ENCODE measurements at regions not wholly inside any gene's neighbourhood (a gene's known extent, or its start where the extent isn't known, plus 50 kb on each side); places are given as distances from the start of the nearest gene placed in this dataset.

DNA sequence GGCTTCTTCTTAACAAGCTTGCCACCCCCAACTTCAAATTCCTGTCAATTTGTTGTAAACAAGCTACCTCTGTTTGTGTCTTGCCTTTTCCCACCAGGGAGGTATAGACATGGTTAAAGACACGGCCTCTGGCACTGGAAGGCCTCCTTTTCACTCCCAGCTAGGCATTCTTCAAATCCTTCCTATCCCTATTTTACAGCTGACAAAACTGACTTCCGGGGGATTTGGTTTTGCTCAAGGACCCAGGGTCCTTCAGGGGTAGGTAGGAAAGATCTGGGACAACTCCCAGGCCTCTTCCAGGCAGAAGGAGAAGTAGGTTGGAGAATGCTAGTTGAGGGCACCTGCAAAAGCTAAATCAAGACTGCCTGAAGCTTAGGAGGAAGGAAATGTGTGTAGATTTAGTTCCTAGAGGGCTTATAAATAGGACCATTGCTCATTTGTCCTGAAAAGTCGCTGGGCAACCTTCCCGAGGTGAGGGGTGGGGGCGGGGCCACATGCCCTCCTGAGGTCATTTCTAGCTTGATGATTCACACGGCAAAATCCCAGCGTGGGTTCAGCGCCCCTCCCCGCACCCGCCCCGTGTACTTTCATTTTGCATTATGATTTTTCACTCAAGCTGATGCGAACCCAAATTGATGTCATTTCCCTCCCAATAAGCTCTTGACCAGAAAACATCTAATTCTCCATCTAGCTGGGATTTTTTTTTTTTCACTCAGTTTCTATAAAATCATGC is 365.5 kb downstream of the SHQ1 start:
- Histone ChIP-seq H3K27ac (ENCODE audit: low read depth, low read length) (peak overlapping the region; percentile 32), H3K9ac (ENCODE audit: low read length) (no peak overlapping the region), H3K4me3 (ENCODE audit: low read depth in 1 of 2, low read length in 2 of 2) (peak overlapping the region; percentile 11 to 30)

DNA sequence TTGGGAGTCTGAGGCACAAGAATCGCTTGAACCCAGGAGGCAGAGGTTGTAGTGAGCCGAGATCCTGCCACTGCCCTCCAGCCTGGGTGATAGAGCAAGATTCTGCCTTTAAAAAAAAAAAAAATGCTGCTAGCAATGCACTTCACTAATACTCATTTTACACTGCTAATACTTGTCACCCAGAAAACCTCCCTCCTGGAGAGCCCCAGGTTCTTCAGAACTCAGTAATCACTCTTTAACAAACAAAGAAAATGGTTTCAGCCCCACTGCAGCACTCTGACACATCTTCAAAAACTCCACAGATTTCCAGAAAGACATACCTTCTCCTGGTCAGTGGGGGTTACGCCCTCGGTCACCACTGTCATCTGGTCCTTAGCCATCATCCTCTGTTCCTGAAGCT is 366.7 kb downstream of the SHQ1 start:
- Histone ChIP-seq H3K9me3 (ENCODE audit: low read length) (no peaks in the 10 kb centered on the region), H3K36me3 (ENCODE audit: insufficient read depth, low read length) (no peaks in the 10 kb centered on the region), H3K27me3 (ENCODE audit: control insufficient read depth in 1 of 2, insufficient read depth in 2 of 2, low read length in 2 of 2) (no peaks in the 10 kb centered on the region), H3K4me3 (ENCODE audit: low read depth in 1 of 2, low read length in 2 of 2) (no peak overlapping the region), H3K9ac (ENCODE audit: low read length) (no peak overlapping the region), H3K4me1 (ENCODE audit: insufficient read depth, low read length) (peaks cover 12% of the 10 kb centered on the region), H3K27ac (ENCODE audit: low read depth, low read length) (no peak overlapping the region)

More for the DNA sequence above, 365.5 kb downstream of the SHQ1 start:
- Histone ChIP-seq H3K27me3 (ENCODE audit: control insufficient read depth in 1 of 2, insufficient read depth in 2 of 2, low read length in 2 of 2) (no peaks in the 10 kb centered on the region), H3K9me3 (ENCODE audit: low read length) (no peaks in the 10 kb centered on the region), H3K4me1 (ENCODE audit: insufficient read depth, low read length) (peaks cover 21% of the 10 kb centered on the region), H3K36me3 (ENCODE audit: insufficient read depth, low read length) (no peaks in the 10 kb centered on the region)

DNA sequence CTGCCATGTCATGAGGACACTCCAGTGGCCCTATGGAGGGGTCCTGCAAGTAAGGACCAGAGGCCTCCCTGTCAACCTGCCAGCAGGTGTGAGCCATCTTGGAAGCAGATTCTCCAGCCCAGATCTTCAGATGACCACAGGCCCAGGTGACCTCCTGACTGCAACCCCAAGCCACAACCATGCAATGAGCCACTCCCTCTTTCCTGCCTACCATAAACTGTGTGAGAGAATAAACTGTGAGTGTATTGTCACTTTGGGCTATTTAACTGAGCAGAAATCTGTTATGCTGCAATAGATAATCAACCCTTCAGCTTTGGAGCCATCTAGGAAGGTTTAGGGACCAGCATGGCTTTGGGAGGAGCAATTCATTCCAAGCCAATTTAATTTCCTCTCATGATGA is 367.9 kb downstream of the SHQ1 start:
- Histone ChIP-seq H3K9ac (ENCODE audit: low read length) (no peak overlapping the region), H3K27me3 (ENCODE audit: control insufficient read depth in 1 of 2, insufficient read depth in 2 of 2, low read length in 2 of 2) (no peaks in the 10 kb centered on the region), H3K36me3 (ENCODE audit: insufficient read depth, low read length) (no peaks in the 10 kb centered on the region), H3K4me3 (ENCODE audit: low read depth in 1 of 2, low read length in 2 of 2) (no peak overlapping the region), H3K27ac (ENCODE audit: low read depth, low read length) (no peak overlapping the region), H3K9me3 (ENCODE audit: low read length) (no peaks in the 10 kb centered on the region), H3K4me1 (ENCODE audit: insufficient read depth, low read length) (peaks cover 9% of the 10 kb centered on the region)

DNA sequence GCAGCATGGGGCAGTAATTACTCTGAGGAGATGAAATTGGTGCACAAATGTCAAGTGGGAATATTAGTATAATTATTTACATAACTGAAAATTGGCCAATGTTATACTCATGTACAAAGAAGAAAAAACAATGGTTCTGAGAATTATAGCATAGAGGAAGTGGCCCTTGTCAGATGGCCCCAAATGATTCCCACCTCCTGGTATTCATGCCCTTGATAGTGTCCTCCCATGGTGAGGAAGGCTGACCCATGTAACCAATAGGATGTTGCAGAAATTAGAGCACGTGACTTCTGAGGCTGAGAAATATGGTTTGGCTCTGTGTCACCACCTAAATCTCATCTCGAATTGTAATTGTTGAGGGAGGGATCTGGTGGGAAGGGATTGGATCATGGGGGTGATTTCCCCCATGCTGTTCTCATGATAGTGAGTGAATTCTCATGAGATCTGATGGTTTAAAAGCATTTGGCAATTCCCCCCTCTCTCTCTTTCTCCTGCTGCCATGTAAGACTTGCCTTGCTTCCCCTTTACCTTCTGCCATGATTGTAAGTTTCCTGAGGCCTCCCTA is 368.5 kb downstream of the SHQ1 start:
- no peak overlapping the region for H3K9ac ChIP-seq (ENCODE audit: low read length)
- no peak overlapping the region for H3K27ac ChIP-seq (ENCODE audit: low read depth, low read length)
- no peaks in the 10 kb centered on the region for H3K27me3 ChIP-seq (ENCODE audit: control insufficient read depth in 1 of 2, insufficient read depth in 2 of 2, low read length in 2 of 2)
- H3K4me3 ChIP-seq (ENCODE audit: low read depth in 1 of 2, low read length in 2 of 2) = no peak overlapping the region
- H3K9me3 ChIP-seq (ENCODE audit: low read length) = no peaks in the 10 kb centered on the region
- H3K4me1 ChIP-seq (ENCODE audit: insufficient read depth, low read length) = peaks cover 9% of the 10 kb centered on the region
- H3K36me3 ChIP-seq (ENCODE audit: insufficient read depth, low read length) = no peaks in the 10 kb centered on the region

DNA sequence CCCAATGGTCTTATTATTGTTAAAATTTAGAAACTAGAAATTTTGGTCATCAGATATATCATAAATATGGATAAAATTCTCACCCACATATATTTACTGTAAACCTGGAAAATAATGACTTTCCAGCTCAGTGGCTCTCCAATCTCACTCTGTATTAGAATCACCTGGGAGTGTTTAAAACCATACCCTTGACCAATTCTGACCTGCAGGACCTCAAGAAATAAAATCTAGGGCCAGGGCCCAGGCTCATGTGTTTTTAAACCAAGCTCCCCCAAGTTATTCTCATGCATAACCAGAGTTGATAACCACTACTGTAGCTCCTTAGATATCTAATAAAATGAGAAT is 372.1 kb downstream of the SHQ1 start:
- no peaks in the 10 kb centered on the region for H3K27me3 ChIP-seq (ENCODE audit: control insufficient read depth in 1 of 2, insufficient read depth in 2 of 2, low read length in 2 of 2)

DNA sequence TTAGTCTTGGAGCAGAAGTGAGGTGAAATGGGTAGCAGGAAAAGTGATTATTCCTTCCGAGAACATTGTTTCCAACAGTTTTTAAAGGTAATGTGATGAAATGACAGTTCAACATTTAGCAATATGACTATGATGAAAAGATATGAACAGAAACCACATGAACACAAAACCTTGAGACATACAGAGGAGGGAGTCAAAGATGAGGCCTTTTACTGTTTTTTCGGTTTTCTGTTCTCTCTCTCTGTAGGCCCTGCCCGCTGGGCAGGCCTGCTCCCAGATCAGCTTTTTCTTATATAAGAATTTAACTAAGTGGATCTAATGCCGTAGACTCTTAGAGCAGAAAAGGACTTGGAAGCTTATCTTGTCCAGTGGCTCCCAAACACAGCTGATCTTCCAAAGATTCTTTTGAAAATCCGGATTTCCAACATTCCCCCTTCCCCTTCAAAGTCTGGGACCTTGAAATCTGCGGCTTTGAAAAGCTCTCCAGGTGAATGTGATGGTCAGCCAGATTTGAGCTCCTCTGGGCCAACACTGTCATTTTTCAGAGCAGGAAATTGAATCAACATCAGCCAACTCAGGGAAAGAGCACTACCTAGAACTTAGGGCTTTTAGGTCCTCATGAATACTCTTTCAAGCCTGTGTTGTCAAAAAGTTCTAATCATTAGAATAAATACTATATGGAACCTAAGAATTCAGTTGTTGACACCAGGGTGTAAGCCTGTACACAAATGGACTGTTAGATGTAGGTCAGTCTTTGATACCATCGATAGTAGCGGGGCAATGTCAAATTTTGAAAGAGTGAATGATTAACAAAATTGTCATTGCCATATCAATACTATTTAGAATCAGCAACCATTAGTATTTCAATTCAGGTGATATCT is 372.7 kb downstream of the SHQ1 start:
- H3K9ac ChIP-seq (ENCODE audit: low read length) = no peak overlapping the region
- H3K36me3 ChIP-seq (ENCODE audit: insufficient read depth, low read length) = no peaks in the 10 kb centered on the region
- no peaks in the 10 kb centered on the region for H3K9me3 ChIP-seq (ENCODE audit: low read length)
- no peak overlapping the region for H3K27ac ChIP-seq (ENCODE audit: low read depth, low read length)
- H3K4me3 ChIP-seq (ENCODE audit: low read depth in 1 of 2, low read length in 2 of 2) = no peak overlapping the region
- H3K4me1 ChIP-seq (ENCODE audit: insufficient read depth, low read length) = no peaks in the 10 kb centered on the region
- no peaks in the 10 kb centered on the region for H3K27me3 ChIP-seq (ENCODE audit: control insufficient read depth in 1 of 2, insufficient read depth in 2 of 2, low read length in 2 of 2)

More for the DNA sequence above, 372.1 kb downstream of the SHQ1 start:
- no peak overlapping the region for H3K9ac ChIP-seq (ENCODE audit: low read length)
- no peak overlapping the region for H3K4me3 ChIP-seq (ENCODE audit: low read depth in 1 of 2, low read length in 2 of 2)
- no peak overlapping the region for H3K27ac ChIP-seq (ENCODE audit: low read depth, low read length)
- H3K9me3 ChIP-seq (ENCODE audit: low read length) = no peaks in the 10 kb centered on the region
- no peaks in the 10 kb centered on the region for H3K4me1 ChIP-seq (ENCODE audit: insufficient read depth, low read length)
- H3K36me3 ChIP-seq (ENCODE audit: insufficient read depth, low read length) = no peaks in the 10 kb centered on the region

DNA sequence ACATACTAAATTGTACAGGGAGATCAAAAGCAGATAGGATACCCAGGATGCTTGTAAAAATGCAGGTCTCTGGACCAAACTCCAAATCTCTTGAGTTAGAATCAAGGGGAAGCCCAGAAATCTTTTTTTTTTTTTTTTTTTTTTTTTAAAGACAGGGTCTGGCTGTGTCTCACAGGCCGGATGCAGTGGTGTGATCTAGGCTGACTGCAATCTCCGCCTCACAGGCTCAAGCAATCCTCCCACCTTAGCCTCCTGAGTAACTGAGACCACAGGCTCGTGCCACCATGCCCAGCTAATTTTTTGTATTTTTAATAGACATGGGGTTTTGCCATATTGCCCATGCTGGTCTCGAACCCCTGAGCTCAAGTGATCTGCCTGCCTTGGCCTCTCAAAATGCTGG is 373.5 kb downstream of the SHQ1 start:
- no peaks in the 10 kb centered on the region for H3K4me1 ChIP-seq (ENCODE audit: insufficient read depth, low read length)
- H3K9me3 ChIP-seq (ENCODE audit: low read length) = no peaks in the 10 kb centered on the region
- H3K4me3 ChIP-seq (ENCODE audit: low read depth in 1 of 2, low read length in 2 of 2) = no peak overlapping the region

DNA sequence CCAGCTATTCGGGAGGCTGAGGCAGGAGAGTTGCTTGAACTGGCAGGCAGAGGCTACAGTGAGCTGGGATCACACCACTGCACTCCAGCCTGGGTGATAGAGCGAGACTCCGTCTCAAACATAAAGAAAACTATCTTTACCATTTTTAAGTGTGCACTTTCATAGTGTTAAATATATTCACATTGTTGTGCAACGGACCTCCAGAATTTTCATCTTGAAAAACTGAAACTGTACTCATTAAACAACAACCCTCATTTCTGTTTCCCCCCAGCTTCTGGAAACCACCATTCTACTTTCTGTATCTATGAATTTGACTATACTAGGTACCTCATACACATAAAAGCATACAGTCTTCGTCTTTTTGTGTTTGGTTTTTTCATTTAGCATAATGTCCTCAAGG is 375.1 kb downstream of the SHQ1 start:
- Histone ChIP-seq H3K4me1 (ENCODE audit: insufficient read depth, low read length) (no peaks in the 10 kb centered on the region), H3K9me3 (ENCODE audit: low read length) (no peaks in the 10 kb centered on the region), H3K27ac (ENCODE audit: low read depth, low read length) (no peak overlapping the region), H3K9ac (ENCODE audit: low read length) (no peak overlapping the region), H3K27me3 (ENCODE audit: control insufficient read depth in 1 of 2, insufficient read depth in 2 of 2, low read length in 2 of 2) (no peaks in the 10 kb centered on the region), H3K36me3 (ENCODE audit: insufficient read depth, low read length) (no peaks in the 10 kb centered on the region), H3K4me3 (ENCODE audit: low read depth in 1 of 2, low read length in 2 of 2) (no peak overlapping the region)

More for the DNA sequence above, 373.5 kb downstream of the SHQ1 start:
- H3K36me3 ChIP-seq (ENCODE audit: insufficient read depth, low read length) = no peaks in the 10 kb centered on the region
- no peak overlapping the region for H3K9ac ChIP-seq (ENCODE audit: low read length)
- no peak overlapping the region for H3K27ac ChIP-seq (ENCODE audit: low read depth, low read length)
- H3K27me3 ChIP-seq (ENCODE audit: control insufficient read depth in 1 of 2, insufficient read depth in 2 of 2, low read length in 2 of 2) = no peaks in the 10 kb centered on the region

DNA sequence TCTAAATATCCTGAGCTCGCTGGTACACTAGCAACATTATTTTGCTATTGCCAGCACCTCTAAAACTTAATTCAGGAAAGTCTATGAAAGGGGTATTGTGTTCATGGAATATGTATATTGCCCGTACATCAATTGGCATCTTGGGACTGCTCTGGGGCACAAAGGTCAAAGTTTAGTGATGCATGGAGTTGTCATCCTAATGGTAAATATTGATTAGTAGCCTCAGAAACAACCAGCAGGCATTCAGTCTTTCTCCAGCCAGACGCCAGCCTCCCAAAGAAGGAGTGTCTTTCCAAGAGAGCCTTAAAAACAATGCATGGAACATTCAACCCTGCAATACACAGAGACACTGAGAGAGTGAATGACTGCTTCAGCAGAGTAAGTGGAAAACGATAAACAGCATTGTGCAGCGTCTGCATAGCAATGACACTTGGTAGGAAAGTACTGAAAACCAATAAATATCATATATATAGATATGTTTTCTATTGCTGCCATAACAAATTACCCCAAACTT is 377.3 kb downstream of the SHQ1 start:
- H3K4me1 ChIP-seq (ENCODE audit: insufficient read depth, low read length) = no peaks in the 10 kb centered on the region

DNA sequence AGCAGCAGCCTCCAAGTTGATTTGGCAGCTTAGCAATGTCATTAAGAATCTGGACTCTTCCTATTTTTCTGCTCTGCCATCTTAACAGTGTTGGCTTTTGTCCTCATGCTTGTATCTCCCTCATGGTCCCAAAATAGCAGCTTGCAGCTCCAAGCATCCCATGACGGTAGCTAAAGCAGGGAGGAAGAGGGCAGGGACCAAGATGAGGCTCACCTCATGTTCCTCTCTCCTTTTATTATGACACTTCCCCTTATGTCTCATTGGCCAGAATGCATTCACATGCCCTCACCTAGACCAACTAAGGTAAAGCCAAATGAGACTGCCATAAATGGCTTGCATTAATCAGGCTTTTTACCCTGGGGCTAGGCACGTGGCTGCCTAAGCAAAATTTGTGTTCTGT is 382.4 kb downstream of the SHQ1 start:
- Histone ChIP-seq H3K9ac (ENCODE audit: low read length) (no peak overlapping the region), H3K9me3 (ENCODE audit: low read length) (no peaks in the 10 kb centered on the region), H3K4me1 (ENCODE audit: insufficient read depth, low read length) (peaks cover 6% of the 10 kb centered on the region), H3K36me3 (ENCODE audit: insufficient read depth, low read length) (no peaks in the 10 kb centered on the region), H3K4me3 (ENCODE audit: low read depth in 1 of 2, low read length in 2 of 2) (no peak overlapping the region), H3K27ac (ENCODE audit: low read depth, low read length) (no peak overlapping the region), H3K27me3 (ENCODE audit: control insufficient read depth in 1 of 2, insufficient read depth in 2 of 2, low read length in 2 of 2) (no peaks in the 10 kb centered on the region)

More for the DNA sequence above, 377.3 kb downstream of the SHQ1 start:
- Histone ChIP-seq H3K27me3 (ENCODE audit: control insufficient read depth in 1 of 2, insufficient read depth in 2 of 2, low read length in 2 of 2) (no peaks in the 10 kb centered on the region), H3K4me3 (ENCODE audit: low read depth in 1 of 2, low read length in 2 of 2) (no peak overlapping the region), H3K9ac (ENCODE audit: low read length) (no peak overlapping the region), H3K9me3 (ENCODE audit: low read length) (no peaks in the 10 kb centered on the region), H3K27ac (ENCODE audit: low read depth, low read length) (no peak overlapping the region), H3K36me3 (ENCODE audit: insufficient read depth, low read length) (no peaks in the 10 kb centered on the region)

DNA sequence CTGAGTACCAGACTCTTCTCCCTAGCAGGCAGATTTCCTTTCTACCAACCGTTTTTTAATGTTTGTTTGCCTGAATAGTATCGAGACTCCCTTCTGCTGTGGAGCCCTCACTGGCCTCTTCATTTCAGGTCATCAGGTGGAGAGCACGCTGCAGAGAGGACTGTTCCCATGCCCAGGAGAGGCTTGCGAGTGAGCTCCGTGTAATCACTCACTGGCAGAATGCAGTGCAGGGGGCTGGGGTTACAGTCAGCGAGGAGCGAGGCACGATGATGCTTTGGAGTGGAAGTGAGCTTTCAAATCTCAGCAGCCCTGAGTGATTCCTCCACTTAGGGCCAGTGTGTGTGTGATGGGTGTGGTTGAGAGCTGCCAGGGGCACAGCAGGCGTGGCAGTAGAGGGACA is 385.2 kb downstream of the SHQ1 start:
- no peaks in the 10 kb centered on the region for H3K9me3 ChIP-seq (ENCODE audit: low read length)
- no peak overlapping the region for H3K9ac ChIP-seq (ENCODE audit: low read length)
- H3K27ac ChIP-seq (ENCODE audit: low read depth, low read length) = no peak overlapping the region
- H3K4me1 ChIP-seq (ENCODE audit: insufficient read depth, low read length) = peaks cover 6% of the 10 kb centered on the region
- no peaks in the 10 kb centered on the region for H3K27me3 ChIP-seq (ENCODE audit: control insufficient read depth in 1 of 2, insufficient read depth in 2 of 2, low read length in 2 of 2)
- no peak overlapping the region for H3K4me3 ChIP-seq (ENCODE audit: low read depth in 1 of 2, low read length in 2 of 2)
- no peaks in the 10 kb centered on the region for H3K36me3 ChIP-seq (ENCODE audit: insufficient read depth, low read length)

Data from muscle layer of colon (tissue), 2 donors.